ENCODE measurements at regions not wholly inside any gene's neighbourhood (a gene's known extent, or its start where the extent isn't known, plus 50 kb on each side); places are given as distances from the start of the nearest gene placed in this dataset.
"Not testable (repeated sequence)": the region's sequence is repeated elsewhere in the genome, so short reads cannot be mapped to it uniquely, and the experiment has no call there.

DNA sequence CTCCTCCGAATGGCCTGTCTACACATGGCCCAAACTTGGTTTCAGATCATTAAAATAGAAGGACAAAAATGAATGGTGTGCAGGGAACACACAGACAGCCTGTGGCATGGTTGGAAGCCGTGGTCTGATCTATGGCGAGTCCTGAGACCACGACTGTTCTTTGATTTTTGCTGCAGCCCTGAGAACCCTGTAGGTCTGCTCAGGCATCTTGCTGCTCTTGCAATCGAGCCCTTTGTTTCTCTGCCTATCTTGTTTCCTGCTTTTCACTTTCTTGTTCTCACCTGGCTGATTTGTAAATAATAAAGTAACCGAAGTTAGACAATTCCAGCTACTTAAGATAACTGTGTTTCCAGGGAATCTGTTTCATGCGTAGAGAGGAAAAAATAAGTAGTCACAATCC is 54.1 kb upstream of the NBPF9 start:
- not testable (repeated sequence) for H3K4me3 ChIP-seq (ENCODE audit: low read depth in 1 of 2, low read length in 2 of 2); H3K27me3 ChIP-seq (ENCODE audit: control insufficient read depth in 1 of 2, insufficient read depth in 2 of 2, low read length in 2 of 2); H3K9me3 ChIP-seq (ENCODE audit: low read length); H3K36me3 ChIP-seq (ENCODE audit: insufficient read depth, low read length); H3K4me1 ChIP-seq (ENCODE audit: insufficient read depth, low read length); H3K27ac ChIP-seq (ENCODE audit: low read depth, low read length); H3K9ac ChIP-seq (ENCODE audit: low read length)

- H3K4me1 ChIP-seq (ENCODE audit: insufficient read depth, low read length); H3K4me3 ChIP-seq (ENCODE audit: low read depth in 1 of 2, low read length in 2 of 2); H3K27ac ChIP-seq (ENCODE audit: low read depth, low read length); H3K36me3 ChIP-seq (ENCODE audit: insufficient read depth, low read length); H3K9me3 ChIP-seq (ENCODE audit: low read length); H3K9ac ChIP-seq (ENCODE audit: low read length); H3K27me3 ChIP-seq (ENCODE audit: control insufficient read depth in 1 of 2, insufficient read depth in 2 of 2, low read length in 2 of 2): not testable (repeated sequence)
Measured at GRCh38 chr1:149158308-149158707, 55.0 kb upstream of the NBPF9 start.

- not testable (repeated sequence) for H3K9ac ChIP-seq (ENCODE audit: low read length); H3K9me3 ChIP-seq (ENCODE audit: low read length); H3K4me3 ChIP-seq (ENCODE audit: low read depth in 1 of 2, low read length in 2 of 2); H3K36me3 ChIP-seq (ENCODE audit: insufficient read depth, low read length); H3K27ac ChIP-seq (ENCODE audit: low read depth, low read length); H3K27me3 ChIP-seq (ENCODE audit: control insufficient read depth in 1 of 2, insufficient read depth in 2 of 2, low read length in 2 of 2); H3K4me1 ChIP-seq (ENCODE audit: insufficient read depth, low read length)
Measured at GRCh38 chr1:149163063-149163444, 59.7 kb upstream of the NBPF9 start.

- H3K27ac ChIP-seq (ENCODE audit: low read depth, low read length); H3K9ac ChIP-seq (ENCODE audit: low read length); H3K4me3 ChIP-seq (ENCODE audit: low read depth in 1 of 2, low read length in 2 of 2); H3K27me3 ChIP-seq (ENCODE audit: control insufficient read depth in 1 of 2, insufficient read depth in 2 of 2, low read length in 2 of 2); H3K36me3 ChIP-seq (ENCODE audit: insufficient read depth, low read length); H3K4me1 ChIP-seq (ENCODE audit: insufficient read depth, low read length); H3K9me3 ChIP-seq (ENCODE audit: low read length): not testable (repeated sequence)
Measured at GRCh38 chr1:149174765-149175164, 71.4 kb upstream of the NBPF9 start.

GRCh38 chr1:149175812-149176211 is 72.5 kb upstream of the NBPF9 start:
- not testable (repeated sequence) for H3K4me3 ChIP-seq (ENCODE audit: low read depth in 1 of 2, low read length in 2 of 2); H3K36me3 ChIP-seq (ENCODE audit: insufficient read depth, low read length); H3K27ac ChIP-seq (ENCODE audit: low read depth, low read length); H3K9me3 ChIP-seq (ENCODE audit: low read length); H3K9ac ChIP-seq (ENCODE audit: low read length); H3K27me3 ChIP-seq (ENCODE audit: control insufficient read depth in 1 of 2, insufficient read depth in 2 of 2, low read length in 2 of 2); H3K4me1 ChIP-seq (ENCODE audit: insufficient read depth, low read length)

DNA sequence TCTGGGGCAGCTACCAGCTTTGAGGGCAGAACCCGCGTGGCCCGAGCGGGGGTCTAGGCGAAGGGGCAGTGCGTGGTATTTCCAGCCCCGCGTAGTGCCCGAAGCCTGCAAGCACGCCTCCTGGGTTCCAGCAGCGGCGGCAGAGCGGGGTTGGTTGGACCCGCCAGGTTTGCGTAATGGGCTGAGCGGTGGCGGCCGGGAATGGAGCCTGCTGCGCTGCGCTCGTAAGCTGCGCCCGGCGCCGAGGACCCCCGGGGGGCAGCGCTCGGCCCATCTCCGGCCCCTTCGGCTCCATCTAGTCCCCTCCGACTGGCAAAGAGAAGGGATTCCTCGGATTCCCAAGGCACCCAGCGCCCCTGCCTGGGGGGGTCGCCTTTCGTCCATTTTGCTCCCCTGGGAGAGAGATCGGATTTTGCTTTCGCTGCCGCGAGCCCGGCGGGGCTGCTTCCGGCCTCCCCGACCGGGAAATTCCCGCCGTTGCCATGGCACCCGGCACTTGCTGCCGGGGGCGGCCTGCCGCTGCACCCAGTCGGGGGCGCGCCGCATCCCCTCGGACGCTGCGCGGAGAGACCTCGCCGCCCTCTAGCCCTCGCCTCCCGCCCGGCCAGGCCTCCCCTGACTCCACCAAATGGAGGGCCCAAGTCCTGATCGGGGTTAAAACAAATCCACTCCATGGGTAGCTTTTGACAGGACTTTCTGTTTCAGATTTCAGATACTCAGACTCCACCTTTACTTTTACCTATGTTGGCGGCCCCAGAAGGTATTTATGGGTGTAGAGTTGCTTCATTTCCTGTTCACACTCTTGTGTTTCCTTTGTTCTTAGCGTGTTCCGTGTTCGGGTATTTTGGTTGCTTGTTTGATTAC is 73.3 kb upstream of the NBPF9 start:
- H3K36me3 ChIP-seq (ENCODE audit: insufficient read depth, low read length); H3K4me1 ChIP-seq (ENCODE audit: insufficient read depth, low read length); H3K27me3 ChIP-seq (ENCODE audit: control insufficient read depth in 1 of 2, insufficient read depth in 2 of 2, low read length in 2 of 2); H3K9me3 ChIP-seq (ENCODE audit: low read length); H3K9ac ChIP-seq (ENCODE audit: low read length): not testable (repeated sequence)
- Histone ChIP-seq H3K4me3 (ENCODE audit: low read depth in 1 of 2, low read length in 2 of 2) (peak overlapping the region in 1 of 2 donors; percentile 61), H3K27ac (ENCODE audit: low read depth, low read length) (peak overlapping the region; percentile 68)

GRCh38 chr1:149190742-149191141 is 87.4 kb upstream of the NBPF9 start:
- not testable (repeated sequence) for H3K9ac ChIP-seq (ENCODE audit: low read length); H3K36me3 ChIP-seq (ENCODE audit: insufficient read depth, low read length); H3K27me3 ChIP-seq (ENCODE audit: control insufficient read depth in 1 of 2, insufficient read depth in 2 of 2, low read length in 2 of 2); H3K27ac ChIP-seq (ENCODE audit: low read depth, low read length); H3K4me1 ChIP-seq (ENCODE audit: insufficient read depth, low read length); H3K4me3 ChIP-seq (ENCODE audit: low read depth in 1 of 2, low read length in 2 of 2); H3K9me3 ChIP-seq (ENCODE audit: low read length)

- not testable (repeated sequence) for H3K9ac ChIP-seq (ENCODE audit: low read length); H3K27me3 ChIP-seq (ENCODE audit: control insufficient read depth in 1 of 2, insufficient read depth in 2 of 2, low read length in 2 of 2); H3K4me1 ChIP-seq (ENCODE audit: insufficient read depth, low read length); H3K9me3 ChIP-seq (ENCODE audit: low read length); H3K27ac ChIP-seq (ENCODE audit: low read depth, low read length); H3K4me3 ChIP-seq (ENCODE audit: low read depth in 1 of 2, low read length in 2 of 2); H3K36me3 ChIP-seq (ENCODE audit: insufficient read depth, low read length)
Measured at GRCh38 chr1:149196651-149197050, 93.3 kb upstream of the NBPF9 start.

DNA sequence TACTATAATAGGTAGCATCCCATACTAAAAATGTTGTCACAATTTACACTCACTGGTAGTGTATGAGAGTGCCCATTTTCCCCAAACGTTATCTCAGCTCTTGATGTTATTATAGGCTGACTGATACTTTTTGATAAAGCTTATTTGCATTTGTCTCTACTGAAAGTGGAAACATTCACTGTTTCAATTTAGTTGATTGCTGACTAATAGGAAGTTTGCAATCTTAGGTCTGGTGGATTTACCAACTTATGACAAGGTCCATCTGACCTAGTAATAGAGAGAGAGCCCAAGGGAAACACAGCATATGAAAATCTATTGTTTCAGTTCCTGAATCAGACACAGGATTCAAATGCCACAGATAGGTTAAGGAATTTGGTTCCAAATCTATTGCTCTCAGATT is 97.2 kb upstream of the NBPF9 start:
- not testable (repeated sequence) for H3K27me3 ChIP-seq (ENCODE audit: control insufficient read depth in 1 of 2, insufficient read depth in 2 of 2, low read length in 2 of 2); H3K4me3 ChIP-seq (ENCODE audit: low read depth in 1 of 2, low read length in 2 of 2); H3K4me1 ChIP-seq (ENCODE audit: insufficient read depth, low read length); H3K9ac ChIP-seq (ENCODE audit: low read length); H3K27ac ChIP-seq (ENCODE audit: low read depth, low read length); H3K36me3 ChIP-seq (ENCODE audit: insufficient read depth, low read length); H3K9me3 ChIP-seq (ENCODE audit: low read length)

GRCh38 chr1:149202283-149202682 is 98.9 kb upstream of the NBPF9 start:
- H3K4me3 ChIP-seq (ENCODE audit: low read depth in 1 of 2, low read length in 2 of 2); H3K27ac ChIP-seq (ENCODE audit: low read depth, low read length): not testable (repeated sequence)

DNA sequence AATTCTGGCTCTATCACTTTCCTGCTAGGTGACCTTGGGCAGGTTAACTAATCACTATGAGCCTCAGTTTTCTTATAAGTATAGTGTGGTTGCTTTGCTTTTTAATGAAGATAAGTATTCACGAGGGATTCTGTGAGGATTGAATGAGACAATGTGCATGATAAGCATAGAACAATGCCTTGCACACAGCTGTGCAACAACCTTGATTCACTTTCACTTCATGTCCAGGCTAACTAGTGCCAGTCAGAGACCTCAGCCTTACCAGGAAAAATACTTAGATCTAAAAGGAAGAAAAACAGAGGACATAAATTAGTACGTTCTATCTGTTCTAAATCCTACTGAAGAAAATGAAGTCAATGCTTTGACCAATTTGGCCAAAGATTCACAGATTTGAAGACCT is 101.0 kb upstream of the NBPF9 start:
- H3K36me3 ChIP-seq (ENCODE audit: insufficient read depth, low read length); H3K4me1 ChIP-seq (ENCODE audit: insufficient read depth, low read length); H3K27ac ChIP-seq (ENCODE audit: low read depth, low read length); H3K27me3 ChIP-seq (ENCODE audit: control insufficient read depth in 1 of 2, insufficient read depth in 2 of 2, low read length in 2 of 2); H3K4me3 ChIP-seq (ENCODE audit: low read depth in 1 of 2, low read length in 2 of 2); H3K9me3 ChIP-seq (ENCODE audit: low read length); H3K9ac ChIP-seq (ENCODE audit: low read length): not testable (repeated sequence)

More at GRCh38 chr1:149202283-149202682, 98.9 kb upstream of the NBPF9 start:
- H3K36me3 ChIP-seq (ENCODE audit: insufficient read depth, low read length); H3K9ac ChIP-seq (ENCODE audit: low read length); H3K9me3 ChIP-seq (ENCODE audit: low read length); H3K4me1 ChIP-seq (ENCODE audit: insufficient read depth, low read length); H3K27me3 ChIP-seq (ENCODE audit: control insufficient read depth in 1 of 2, insufficient read depth in 2 of 2, low read length in 2 of 2): not testable (repeated sequence)

- H3K36me3 ChIP-seq (ENCODE audit: insufficient read depth, low read length); H3K4me3 ChIP-seq (ENCODE audit: low read depth in 1 of 2, low read length in 2 of 2); H3K27ac ChIP-seq (ENCODE audit: low read depth, low read length); H3K27me3 ChIP-seq (ENCODE audit: control insufficient read depth in 1 of 2, insufficient read depth in 2 of 2, low read length in 2 of 2); H3K4me1 ChIP-seq (ENCODE audit: insufficient read depth, low read length); H3K9ac ChIP-seq (ENCODE audit: low read length); H3K9me3 ChIP-seq (ENCODE audit: low read length): not testable (repeated sequence)
Measured at GRCh38 chr1:149208836-149209235, 105.5 kb upstream of the NBPF9 start.
